ENCODE measurements at regions not wholly inside any gene's neighbourhood (a gene's known extent, or its start where the extent isn't known, plus 50 kb on each side); places are given as distances from the start of the nearest gene placed in this dataset.

DNA sequence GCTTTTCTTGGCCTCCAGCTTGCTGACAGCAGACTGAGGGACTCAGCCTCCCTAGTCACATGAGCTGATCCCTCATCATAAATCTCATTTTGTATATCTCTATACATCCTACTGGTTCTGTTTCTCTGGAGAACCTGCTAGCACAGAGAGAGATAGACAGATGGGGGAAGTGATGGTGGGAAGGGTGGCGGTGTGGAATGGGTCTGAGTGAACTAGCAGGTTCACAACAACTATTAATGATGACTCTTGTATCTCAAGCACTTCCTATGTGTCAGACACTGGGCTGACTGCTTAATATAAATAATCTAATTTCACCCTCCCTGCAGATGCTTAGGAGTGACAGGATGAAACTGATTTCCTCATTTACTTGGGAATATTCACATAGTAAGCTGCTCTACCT lies 106.9 kb upstream of the TLE3 start:
- H2BK20ac ChIP-seq (ENCODE audit: low read depth, low read length): no peak overlapping the region
- no peak overlapping the region for H3K27ac ChIP-seq (ENCODE audit: insufficient read depth, low read length)
- H3K56ac ChIP-seq (ENCODE audit: extremely low read depth, insufficient read depth, low read length): no peak overlapping the region
- no peaks in the 10 kb centered on the region for H3K79me1 ChIP-seq (ENCODE audit: low read depth in 1 of 2, low read length in 2 of 2)
- POLR2A ChIA-PET (ENCODE audit: unreplicated experiment): interaction anchor here (0.6 kb wide), 1 partner anchor 573 kb away, joined by 5 read pairs; no protein-coding TSS in a partner anchor
- dilution Hi-C loops (cut with HindIII; ENCODE audit: low sequenced_read_pairs, unreplicated experiment) (no loop called here), intact Hi-C loops (cut with micrococcal nuclease) (no loop called here), in situ Hi-C loops (cut with MboI; ENCODE audit: low sequenced_read_pairs) (no loop called here)
- H2AFZ ChIP-seq (replicated peaks; ENCODE audit: low read length, poor library complexity): no peak overlapping the region
- TF ChIP-seq, protein P1, sequence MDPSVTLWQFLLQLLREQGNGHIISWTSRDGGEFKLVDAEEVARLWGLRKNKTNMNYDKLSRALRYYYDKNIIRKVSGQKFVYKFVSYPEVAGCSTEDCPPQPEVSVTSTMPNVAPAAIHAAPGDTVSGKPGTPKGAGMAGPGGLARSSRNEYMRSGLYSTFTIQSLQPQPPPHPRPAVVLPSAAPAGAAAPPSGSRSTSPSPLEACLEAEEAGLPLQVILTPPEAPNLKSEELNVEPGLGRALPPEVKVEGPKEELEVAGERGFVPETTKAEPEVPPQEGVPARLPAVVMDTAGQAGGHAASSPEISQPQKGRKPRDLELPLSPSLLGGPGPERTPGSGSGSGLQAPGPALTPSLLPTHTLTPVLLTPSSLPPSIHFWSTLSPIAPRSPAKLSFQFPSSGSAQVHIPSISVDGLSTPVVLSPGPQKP (IDR thresholded peaks at IDR 0.05; ENCODE audit: borderline replicate concordance, low read depth, low read length): no peak
- TF ChIP-seq, protein P2, sequence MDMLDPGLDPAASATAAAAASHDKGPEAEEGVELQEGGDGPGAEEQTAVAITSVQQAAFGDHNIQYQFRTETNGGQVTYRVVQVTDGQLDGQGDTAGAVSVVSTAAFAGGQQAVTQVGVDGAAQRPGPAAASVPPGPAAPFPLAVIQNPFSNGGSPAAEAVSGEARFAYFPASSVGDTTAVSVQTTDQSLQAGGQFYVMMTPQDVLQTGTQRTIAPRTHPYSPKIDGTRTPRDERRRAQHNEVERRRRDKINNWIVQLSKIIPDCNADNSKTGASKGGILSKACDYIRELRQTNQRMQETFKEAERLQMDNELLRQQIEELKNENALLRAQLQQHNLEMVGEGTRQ (IDR thresholded peaks at IDR 0.05; ENCODE audit: low read depth, low read length): no peak
- no peak for TF ChIP-seq BHLHE40 (IDR thresholded peaks at IDR 0.05; ENCODE audit: low read depth, low read length)
- TF ChIP-seq RFX5 (IDR thresholded peaks at IDR 0.05; ENCODE audit: low read depth, low read length): no peak
- no peak for TF ChIP-seq MAFK (IDR thresholded peaks at IDR 0.05; ENCODE audit: low read depth, low read length)
- no peak for TF ChIP-seq CHD1 (IDR thresholded peaks at IDR 0.05; ENCODE audit: low read depth, low read length)
- TF ChIP-seq RAD21 (IDR thresholded peaks at IDR 0.05; ENCODE audit: low read length): no peak
- no peak for TF ChIP-seq NFE2L2 (IDR thresholded peaks at IDR 0.05; ENCODE audit: low read depth, low read length)
- no peak for TF ChIP-seq CEBPB (IDR thresholded peaks at IDR 0.05; ENCODE audit: low read depth, low read length)
- TF ChIP-seq SMC3 (IDR thresholded peaks at IDR 0.05; ENCODE audit: low read depth, low read length): no peak
- TF ChIP-seq RCOR1 (IDR thresholded peaks at IDR 0.05; ENCODE audit: insufficient replicate concordance, low read length): no peak
- no peak for TF ChIP-seq MXI1 (IDR thresholded peaks at IDR 0.05; ENCODE audit: borderline replicate concordance, low read depth, low read length)
- TF ChIP-seq, protein P3, sequence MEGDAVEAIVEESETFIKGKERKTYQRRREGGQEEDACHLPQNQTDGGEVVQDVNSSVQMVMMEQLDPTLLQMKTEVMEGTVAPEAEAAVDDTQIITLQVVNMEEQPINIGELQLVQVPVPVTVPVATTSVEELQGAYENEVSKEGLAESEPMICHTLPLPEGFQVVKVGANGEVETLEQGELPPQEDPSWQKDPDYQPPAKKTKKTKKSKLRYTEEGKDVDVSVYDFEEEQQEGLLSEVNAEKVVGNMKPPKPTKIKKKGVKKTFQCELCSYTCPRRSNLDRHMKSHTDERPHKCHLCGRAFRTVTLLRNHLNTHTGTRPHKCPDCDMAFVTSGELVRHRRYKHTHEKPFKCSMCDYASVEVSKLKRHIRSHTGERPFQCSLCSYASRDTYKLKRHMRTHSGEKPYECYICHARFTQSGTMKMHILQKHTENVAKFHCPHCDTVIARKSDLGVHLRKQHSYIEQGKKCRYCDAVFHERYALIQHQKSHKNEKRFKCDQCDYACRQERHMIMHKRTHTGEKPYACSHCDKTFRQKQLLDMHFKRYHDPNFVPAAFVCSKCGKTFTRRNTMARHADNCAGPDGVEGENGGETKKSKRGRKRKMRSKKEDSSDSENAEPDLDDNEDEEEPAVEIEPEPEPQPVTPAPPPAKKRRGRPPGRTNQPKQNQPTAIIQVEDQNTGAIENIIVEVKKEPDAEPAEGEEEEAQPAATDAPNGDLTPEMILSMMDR (conservative IDR thresholded peaks at IDR 0.05; ENCODE audit: low read depth, low read length): no peak
- no peak for TF ChIP-seq FOS (IDR thresholded peaks at IDR 0.05; ENCODE audit: low read depth, low read length)
- no peak for TF ChIP-seq MAZ (IDR thresholded peaks at IDR 0.05; ENCODE audit: borderline replicate concordance, low read depth, low read length)
- no peak for TF ChIP-seq POLR2A (IDR thresholded peaks at IDR 0.05; ENCODE audit: low read depth, low read length)
- no peak overlapping the region for H2AK5ac ChIP-seq (ENCODE audit: low read depth, low read length)
- H3K9me1 ChIP-seq (ENCODE audit: insufficient read depth, low read length): no peaks in the 10 kb centered on the region
- H3K4me1 ChIP-seq (ENCODE audit: control insufficient read depth, insufficient read depth, low read length): no peaks in the 10 kb centered on the region
- H2AK9ac ChIP-seq (replicated peaks; ENCODE audit: low read depth, low read length, poor library complexity): no peak overlapping the region
- peaks cover 54% of the 10 kb centered on the region for H3K27me3 ChIP-seq (ENCODE audit: control insufficient read depth, insufficient read depth, low read length)
- no peak overlapping the region for H3K4me2 ChIP-seq (ENCODE audit: low read depth, low read length)
- WGBS, 2 experiments (ENCODE audit: extremely low coverage in 2 of 2, insufficient read length in 1 of 2): no CpG with 5 or more reads among the region's 1 CpG
- H4K5ac ChIP-seq (ENCODE audit: low read depth, low read length): no peak overlapping the region
- H4K8ac ChIP-seq (ENCODE audit: low read depth in 2 of 2, low read length in 2 of 2): no peak overlapping the region
- H3K36me3 ChIP-seq (ENCODE audit: control insufficient read depth, insufficient read depth, low read length): no peaks in the 10 kb centered on the region
- no peak overlapping the region for H2BK120ac ChIP-seq (ENCODE audit: low read depth, low read length)
- H3K9me3 ChIP-seq (ENCODE audit: control insufficient read depth, insufficient read depth, low read length): no peaks in the 10 kb centered on the region
- H3K4me3 ChIP-seq (ENCODE audit: insufficient read depth, low read depth, low read length): no peak overlapping the region
- CTCF ChIA-PET: no interaction called here
- no peak overlapping the region for H3K18ac ChIP-seq (ENCODE audit: low read depth, low read length)
- H3K9ac ChIP-seq (ENCODE audit: low read depth, low read length): no peak overlapping the region
- no peak overlapping the region for H2BK15ac ChIP-seq (ENCODE audit: low read depth, low read length)
- DNase-seq (peak; percentile 8), ATAC-seq (ENCODE audit: low read depth) (no peak)
- no peak overlapping the region for H3K14ac ChIP-seq (replicated peaks; ENCODE audit: low read depth, low read length)
- H2BK5ac ChIP-seq (ENCODE audit: low read depth, low read length, poor library complexity, severe bottlenecking): no peak overlapping the region
- no TSS peak for BruUV-seq (replicated peaks)
- H3K23ac ChIP-seq (ENCODE audit: low read depth, low read length): no peak overlapping the region
- H4K91ac ChIP-seq (ENCODE audit: insufficient read depth, low read depth, low read length): no peak overlapping the region
- no peaks in the 10 kb centered on the region for H4K20me1 ChIP-seq (ENCODE audit: insufficient read depth, low read length)
- H3K4ac ChIP-seq (ENCODE audit: low read depth, low read length): no peak overlapping the region
